ENCODE measurements at regions not wholly inside any gene's neighbourhood (a gene's known extent, or its start where the extent isn't known, plus 50 kb on each side); places are given as distances from the start of the nearest gene placed in this dataset.
A peak's percentile ranks its signal among the peaks of the same experiment; 100 is the strongest.

DNA sequence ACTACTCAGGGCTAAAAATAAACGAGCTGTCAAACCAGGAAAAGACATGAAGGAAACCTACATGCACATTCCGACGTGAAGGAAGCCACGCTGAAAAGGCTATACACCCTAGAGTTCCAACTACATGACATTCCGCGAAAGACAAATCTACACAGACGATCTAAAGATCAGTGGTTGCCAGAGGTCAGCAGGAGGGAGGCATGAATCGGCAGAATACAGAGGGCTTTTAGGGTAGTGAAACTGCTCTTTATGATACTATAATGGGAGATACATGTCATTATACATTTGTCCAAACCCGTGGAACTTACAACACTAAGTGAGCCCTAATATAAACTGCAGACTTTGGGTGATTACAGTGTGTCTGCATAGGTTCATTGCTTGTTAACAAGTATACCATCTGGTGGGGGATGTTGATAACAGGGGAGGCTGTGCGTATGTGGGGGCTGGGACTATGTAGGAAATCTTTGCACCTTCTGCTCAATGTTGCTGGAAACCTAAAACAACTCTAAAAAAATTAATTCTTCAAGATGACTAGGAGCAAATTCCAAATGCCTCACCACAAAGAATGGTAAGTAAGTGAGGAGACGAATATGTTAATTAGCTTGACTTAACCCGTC, 132.2 kb upstream of the CDH4 start:
- DNase-seq = peak; percentile 13 to 57

DNA sequence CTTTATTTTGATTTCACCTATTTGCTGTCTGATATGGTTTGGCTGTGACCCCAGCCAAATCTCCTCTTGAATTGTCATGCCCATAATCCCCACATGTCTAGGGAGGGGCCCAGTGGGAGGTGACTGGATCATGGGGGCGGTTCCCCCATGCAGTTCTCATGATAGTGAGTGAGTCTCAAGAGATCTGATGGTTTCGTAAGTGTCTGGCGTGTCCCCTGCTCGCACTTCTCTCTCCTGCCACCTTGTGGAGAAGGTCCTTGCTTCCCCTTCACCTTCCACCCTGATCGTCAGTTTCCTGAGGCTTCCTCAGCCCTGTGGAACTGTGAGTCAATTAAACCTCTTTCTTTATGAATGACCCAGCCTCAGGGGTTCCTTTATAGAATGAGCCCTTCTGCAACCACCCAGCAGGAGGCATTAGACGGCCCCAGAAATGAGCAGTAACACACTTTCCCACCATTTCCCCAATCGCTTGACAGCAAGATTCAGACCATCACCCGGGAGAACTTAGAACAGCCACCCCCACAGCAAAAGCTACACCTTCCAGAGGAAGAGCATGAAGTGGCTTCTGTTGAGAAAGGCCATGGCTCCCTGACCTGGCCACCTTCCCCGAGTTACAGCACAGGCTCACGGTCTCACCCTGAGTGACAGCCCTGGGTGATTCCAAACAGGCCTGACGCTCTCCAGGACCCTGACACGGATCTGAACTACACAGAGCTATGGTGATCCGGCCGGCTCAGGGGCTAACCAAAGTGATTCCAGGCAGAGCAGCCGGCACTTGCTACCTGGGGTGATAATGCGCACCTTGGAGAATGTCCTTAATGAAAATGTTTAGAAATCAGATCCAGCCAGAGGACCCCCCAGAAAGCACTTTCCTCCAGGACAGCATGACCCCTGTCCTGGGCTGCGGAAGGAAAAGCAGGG, 131.2 kb upstream of the CDH4 start:
- DNase-seq = peak; percentile 87 to 92

DNA sequence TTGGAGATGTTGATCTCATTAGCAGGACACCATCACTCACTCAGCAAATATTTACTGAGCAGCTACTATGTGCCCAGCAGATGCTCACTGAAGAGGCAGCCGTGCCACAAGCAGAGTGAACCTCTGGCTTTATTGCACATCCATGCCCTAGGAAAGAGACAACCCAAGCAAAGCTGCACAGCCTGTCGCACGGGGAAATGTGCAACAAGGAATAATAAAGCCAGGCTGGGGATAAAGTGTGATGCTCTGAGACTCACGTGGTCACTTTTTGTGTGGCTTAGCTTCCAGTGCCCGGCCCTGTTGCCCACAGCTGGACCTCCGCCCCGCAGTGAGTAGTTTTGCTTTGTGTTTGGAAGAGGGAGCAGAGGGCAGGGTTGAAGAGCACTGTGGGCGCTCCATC, 130.4 kb upstream of the CDH4 start:
- DNase-seq = no peak

- DNase-seq = no peak
Measured at GRCh38 chr20:61123286-61123685, 128.8 kb upstream of the CDH4 start.

DNA sequence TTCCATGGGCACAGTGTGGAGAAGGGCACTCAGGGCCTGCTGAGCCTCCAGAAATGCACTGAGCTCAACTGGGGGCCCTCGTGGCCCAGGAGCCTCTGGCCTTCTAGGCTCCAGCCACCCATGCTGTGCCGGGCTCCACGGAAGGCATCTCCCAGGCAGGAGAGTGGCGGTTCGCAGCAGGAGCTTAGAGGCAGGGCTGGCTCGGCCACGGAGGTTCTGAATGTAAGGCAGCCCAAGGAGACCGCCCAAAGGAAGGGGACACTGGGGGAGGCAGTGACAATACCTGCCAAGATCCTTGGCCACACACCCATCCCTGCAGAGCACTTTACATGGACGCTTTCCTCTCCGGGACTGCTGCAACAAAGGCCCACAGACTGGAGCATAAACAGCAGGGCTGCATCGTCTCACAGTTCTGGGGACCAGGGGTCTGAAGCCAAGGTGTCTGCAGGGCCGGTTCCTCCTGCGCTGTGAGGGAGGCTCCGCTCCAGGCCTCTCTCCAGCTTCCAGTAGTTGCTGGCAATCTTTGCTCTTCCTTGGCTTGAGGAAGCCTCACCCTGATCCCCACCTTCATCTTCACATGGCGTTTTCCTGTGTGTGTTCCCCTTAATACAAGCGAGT, 128.2 kb upstream of the CDH4 start:
- DNase-seq = no peak

GRCh38 chr20:61125076-61125475, 127.0 kb upstream of the CDH4 start:
- DNase-seq = no peak

- DNase-seq = no peak
Measured at GRCh38 chr20:61125546-61126180, 126.4 kb upstream of the CDH4 start.

GRCh38 chr20:61126369-61127195, 125.5 kb upstream of the CDH4 start:
- DNase-seq = no peak

DNA sequence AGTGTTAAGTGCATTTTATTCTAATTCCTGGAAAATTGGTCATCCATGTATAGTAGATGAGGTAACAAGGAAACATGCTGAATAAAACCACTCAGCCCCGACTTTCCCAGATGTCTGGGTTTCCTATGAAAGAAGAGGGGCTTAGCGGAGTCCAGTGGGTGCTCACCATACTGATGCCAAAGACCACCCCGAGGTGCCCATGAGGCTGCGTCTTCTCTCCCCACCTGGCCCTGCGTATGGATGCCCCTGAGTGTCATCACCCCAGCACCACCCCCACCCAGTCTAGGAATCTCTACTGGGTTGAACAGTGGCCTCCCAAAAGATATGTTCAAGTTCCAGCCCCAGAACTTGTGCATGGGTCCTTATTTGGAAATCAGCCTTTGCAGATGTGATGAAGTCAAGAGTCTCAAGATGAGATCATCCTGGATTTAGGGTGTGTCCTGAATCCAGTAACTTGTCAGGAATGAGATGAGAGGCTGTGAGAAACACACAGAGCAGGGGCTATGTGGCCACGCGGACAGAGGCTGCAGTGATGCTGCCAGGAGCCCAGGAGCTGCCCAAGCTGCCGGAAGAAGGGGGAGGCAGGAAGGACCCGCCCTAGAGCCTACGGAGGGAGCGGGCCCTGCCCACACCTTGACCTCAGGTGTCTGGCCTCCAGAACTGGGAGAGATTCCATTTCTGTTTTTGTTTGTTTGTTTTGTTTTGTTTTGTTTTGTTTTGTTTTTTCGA, 124.6 kb upstream of the CDH4 start:
- no peak for DNase-seq

GRCh38 chr20:61128701-61129269, 123.3 kb upstream of the CDH4 start:
- DNase-seq = no peak

DNA sequence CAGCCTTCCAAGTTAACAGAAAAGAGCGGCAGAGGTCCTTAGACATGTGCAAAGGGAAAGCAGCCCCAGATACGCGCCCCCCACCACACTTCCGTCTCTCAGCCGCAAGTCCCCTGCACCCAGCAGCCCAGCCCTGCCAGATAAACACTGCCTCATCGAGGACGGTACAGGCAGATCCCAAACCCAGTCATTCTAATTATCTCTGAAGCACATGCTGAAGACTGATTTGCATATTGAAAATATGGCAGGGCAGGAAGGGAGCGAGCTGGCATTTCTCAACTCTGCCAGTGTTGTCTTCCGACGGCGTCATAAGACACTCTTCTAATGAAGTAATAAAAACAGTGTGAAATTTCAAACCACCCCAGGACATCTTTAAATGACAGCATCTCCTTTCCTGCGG, 122.8 kb upstream of the CDH4 start:
- DNase-seq = no peak

DNA sequence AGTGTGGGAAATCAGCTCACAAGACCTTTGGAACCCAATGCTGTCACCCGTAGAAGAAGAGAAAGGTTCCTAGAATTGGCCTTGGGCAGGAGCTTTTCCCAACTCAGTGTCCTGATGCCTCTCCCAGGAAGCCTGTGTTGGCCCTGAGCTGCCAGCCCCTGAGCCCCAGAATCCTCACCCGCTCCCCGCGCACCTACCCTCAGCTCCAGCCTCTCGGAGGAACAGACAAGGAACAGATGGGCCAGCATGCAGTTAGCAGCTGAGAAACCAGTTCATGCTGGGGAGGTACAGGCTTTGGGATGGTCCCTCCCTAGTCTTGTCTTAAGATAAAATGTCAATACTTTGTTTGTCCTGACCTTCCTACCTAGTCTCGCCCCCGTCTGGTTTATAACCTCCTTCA, 121.9 kb upstream of the CDH4 start:
- DNase-seq = no peak

DNA sequence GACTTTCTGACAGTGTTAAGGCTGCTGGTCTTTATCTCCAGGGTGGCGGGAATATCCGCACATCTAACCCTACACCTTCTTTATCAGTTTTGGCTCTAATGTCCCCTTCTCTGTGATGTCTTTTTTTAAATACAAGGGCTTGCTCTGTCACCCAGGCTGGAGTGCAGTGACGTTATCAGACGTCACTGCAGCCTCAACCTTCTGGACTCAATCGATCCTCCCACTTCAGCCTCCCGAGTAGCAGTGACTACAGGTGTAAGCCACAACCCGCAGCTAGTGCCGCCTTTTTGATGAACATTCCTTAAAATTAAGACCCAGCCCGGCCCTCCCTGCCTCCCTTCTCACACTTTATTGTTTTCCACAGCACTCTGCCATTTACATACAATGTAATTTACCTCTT, 120.1 kb upstream of the CDH4 start:
- no peak for DNase-seq

DNA sequence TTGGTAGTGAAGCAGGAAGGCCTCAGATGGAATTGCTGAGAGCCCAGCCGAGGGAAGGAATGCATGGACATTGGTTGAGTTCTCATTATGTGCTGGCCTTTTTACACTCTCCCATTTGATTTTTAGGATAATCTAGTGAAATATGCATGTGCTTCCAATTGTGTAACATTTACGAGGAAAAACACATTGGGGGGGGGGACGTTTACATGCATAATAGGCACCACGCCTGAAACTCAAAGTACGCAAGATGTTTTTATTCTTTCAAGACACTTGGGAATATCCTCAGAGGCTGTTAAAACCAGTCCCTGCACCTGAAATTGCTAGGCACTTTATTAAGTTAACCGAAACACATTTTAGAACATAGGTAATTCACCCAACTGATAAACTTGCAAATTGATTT, 118.5 kb upstream of the CDH4 start:
- no peak for DNase-seq

GRCh38 chr20:61134296-61135030, 117.6 kb upstream of the CDH4 start:
- DNase-seq = peak in 1 of 2 experiments; percentile 51

GRCh38 chr20:61135266-61135665, 116.8 kb upstream of the CDH4 start:
- DNase-seq = no peak

- DNase-seq = peak; percentile 9 to 59
Measured at GRCh38 chr20:61135968-61136367, 116.1 kb upstream of the CDH4 start.

DNA sequence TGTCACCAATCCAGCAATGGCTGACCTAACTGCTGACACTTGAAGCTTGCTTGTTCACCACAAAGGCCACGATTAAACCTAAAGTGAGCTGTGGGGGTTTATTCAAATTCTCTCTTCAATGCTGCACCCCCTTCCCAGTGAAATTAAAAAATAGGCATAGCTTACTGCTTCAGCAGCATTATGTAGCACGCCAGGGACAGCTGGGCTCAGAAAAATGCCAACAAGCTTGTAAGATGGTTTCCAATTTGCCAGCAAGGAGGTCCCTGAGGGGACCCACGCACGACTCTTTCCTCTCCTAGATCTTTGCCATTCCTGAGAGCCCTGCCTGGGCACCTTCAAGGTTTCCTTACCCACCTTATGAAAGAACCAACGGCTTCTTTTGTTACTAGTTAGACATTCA, 113.5 kb upstream of the CDH4 start:
- no peak for DNase-seq

- no peak for DNase-seq
Measured at GRCh38 chr20:61139031-61139430, 113.0 kb upstream of the CDH4 start.

GRCh38 chr20:61140576-61140975, 111.5 kb upstream of the CDH4 start:
- DNase-seq = no peak

DNA sequence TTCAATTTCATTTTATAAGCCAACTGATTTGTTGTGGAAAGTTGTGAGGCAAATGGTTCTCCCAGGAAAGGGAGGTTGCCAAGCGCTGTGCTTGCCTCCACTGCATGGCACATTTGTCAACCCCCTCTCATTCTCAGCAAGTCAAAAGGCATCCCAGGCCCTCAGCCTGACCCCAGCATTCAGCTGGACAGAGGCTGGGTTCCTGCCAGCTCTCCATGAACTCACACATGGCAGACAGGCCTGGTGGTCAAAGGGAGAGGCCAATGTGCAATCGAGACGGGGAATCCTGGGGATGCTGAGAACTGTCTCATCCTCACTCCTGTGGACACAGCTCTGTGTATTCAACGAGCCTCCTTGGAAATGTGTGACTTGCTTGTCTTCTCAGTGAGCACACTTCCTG, 106.0 kb upstream of the CDH4 start:
- no peak for DNase-seq
